ENCODE measurements at regions not wholly inside any gene's neighbourhood (a gene's known extent, or its start where the extent isn't known, plus 50 kb on each side); places are given as distances from the start of the nearest gene placed in this dataset.
"Not testable (repeated sequence)": the region's sequence is repeated elsewhere in the genome, so short reads cannot be mapped to it uniquely, and the experiment has no call there.

- Histone ChIP-seq H3K27me3 (ENCODE audit: control insufficient read depth, insufficient read depth, low read length) (no peaks in the 10 kb centered on the region), H3K36me3 (replicated peaks; ENCODE audit: control insufficient read depth, insufficient read depth, low read length) (no peaks in the 10 kb centered on the region), H3K4me3 (ENCODE audit: insufficient read depth, low read depth, low read length) (no peak overlapping the region)
- DNase-seq, result no peak
Measured at GRCh38 chr7:39808796-39809481, 141.1 kb upstream of the CDK13 start.

GRCh38 chr7:39810204-39810642, 139.8 kb upstream of the CDK13 start:
- no peaks in the 10 kb centered on the region for H3K27me3 ChIP-seq (ENCODE audit: control insufficient read depth, insufficient read depth, low read length)
- DNase-seq, result peak; percentile 47
- H3K4me3 ChIP-seq (ENCODE audit: insufficient read depth, low read depth, low read length), result no peak overlapping the region
- no peaks in the 10 kb centered on the region for H3K36me3 ChIP-seq (replicated peaks; ENCODE audit: control insufficient read depth, insufficient read depth, low read length)

- DNase-seq, result no peak
- Histone ChIP-seq H3K27me3 (ENCODE audit: control insufficient read depth, insufficient read depth, low read length) (no peaks in the 10 kb centered on the region), H3K36me3 (replicated peaks; ENCODE audit: control insufficient read depth, insufficient read depth, low read length) (no peaks in the 10 kb centered on the region), H3K4me3 (ENCODE audit: insufficient read depth, low read depth, low read length) (no peak overlapping the region)
Measured at GRCh38 chr7:39810710-39811109, 139.3 kb upstream of the CDK13 start.

GRCh38 chr7:39811161-39811614, 138.9 kb upstream of the CDK13 start:
- no peaks in the 10 kb centered on the region for H3K36me3 ChIP-seq (replicated peaks; ENCODE audit: control insufficient read depth, insufficient read depth, low read length)
- no peaks in the 10 kb centered on the region for H3K27me3 ChIP-seq (ENCODE audit: control insufficient read depth, insufficient read depth, low read length)
- no peak for DNase-seq
- no peak overlapping the region for H3K4me3 ChIP-seq (ENCODE audit: insufficient read depth, low read depth, low read length)

GRCh38 chr7:39816462-39817060, 133.5 kb upstream of the CDK13 start:
- Histone ChIP-seq H3K4me3 (ENCODE audit: insufficient read depth, low read depth, low read length) (no peak overlapping the region), H3K36me3 (replicated peaks; ENCODE audit: control insufficient read depth, insufficient read depth, low read length) (no peaks in the 10 kb centered on the region), H3K27me3 (ENCODE audit: control insufficient read depth, insufficient read depth, low read length) (no peaks in the 10 kb centered on the region)
- no peak for DNase-seq

GRCh38 chr7:39819514-39819913, 130.5 kb upstream of the CDK13 start:
- DNase-seq, result no peak
- no peaks in the 10 kb centered on the region for H3K36me3 ChIP-seq (replicated peaks; ENCODE audit: control insufficient read depth, insufficient read depth, low read length)
- H3K4me3 ChIP-seq (ENCODE audit: insufficient read depth, low read depth, low read length), result no peak overlapping the region
- no peaks in the 10 kb centered on the region for H3K27me3 ChIP-seq (ENCODE audit: control insufficient read depth, insufficient read depth, low read length)

GRCh38 chr7:39824456-39825200, 125.4 kb upstream of the CDK13 start:
- no peak overlapping the region for H3K4me3 ChIP-seq (ENCODE audit: insufficient read depth, low read depth, low read length)
- no peaks in the 10 kb centered on the region for H3K36me3 ChIP-seq (replicated peaks; ENCODE audit: control insufficient read depth, insufficient read depth, low read length)
- H3K27me3 ChIP-seq (ENCODE audit: control insufficient read depth, insufficient read depth, low read length), result no peaks in the 10 kb centered on the region
- no peak for DNase-seq

GRCh38 chr7:39825401-39825980, 124.6 kb upstream of the CDK13 start:
- H3K4me3 ChIP-seq (ENCODE audit: insufficient read depth, low read depth, low read length), result no peak overlapping the region
- no peaks in the 10 kb centered on the region for H3K36me3 ChIP-seq (replicated peaks; ENCODE audit: control insufficient read depth, insufficient read depth, low read length)
- H3K27me3 ChIP-seq (ENCODE audit: control insufficient read depth, insufficient read depth, low read length), result no peaks in the 10 kb centered on the region
- no peak for DNase-seq

- Histone ChIP-seq H3K36me3 (replicated peaks; ENCODE audit: control insufficient read depth, insufficient read depth, low read length) (no peaks in the 10 kb centered on the region), H3K27me3 (ENCODE audit: control insufficient read depth, insufficient read depth, low read length) (no peaks in the 10 kb centered on the region), H3K4me3 (ENCODE audit: insufficient read depth, low read depth, low read length) (no peak overlapping the region)
- DNase-seq, result no peak
Measured at GRCh38 chr7:39826166-39826565, 123.9 kb upstream of the CDK13 start.

GRCh38 chr7:39827571-39827970, 122.5 kb upstream of the CDK13 start:
- H3K36me3 ChIP-seq (replicated peaks; ENCODE audit: control insufficient read depth, insufficient read depth, low read length), result no peaks in the 10 kb centered on the region
- no peak overlapping the region for H3K4me3 ChIP-seq (ENCODE audit: insufficient read depth, low read depth, low read length)
- DNase-seq, result no peak
- peaks cover 8% of the 10 kb centered on the region for H3K27me3 ChIP-seq (ENCODE audit: control insufficient read depth, insufficient read depth, low read length)

GRCh38 chr7:39829028-39829427, 121.0 kb upstream of the CDK13 start:
- no peak for DNase-seq
- Histone ChIP-seq H3K36me3 (replicated peaks; ENCODE audit: control insufficient read depth, insufficient read depth, low read length) (no peaks in the 10 kb centered on the region), H3K4me3 (ENCODE audit: insufficient read depth, low read depth, low read length) (no peak overlapping the region), H3K27me3 (ENCODE audit: control insufficient read depth, insufficient read depth, low read length) (peaks cover 19% of the 10 kb centered on the region)

GRCh38 chr7:39832519-39833085, 117.5 kb upstream of the CDK13 start:
- no peaks in the 10 kb centered on the region for H3K36me3 ChIP-seq (replicated peaks; ENCODE audit: control insufficient read depth, insufficient read depth, low read length)
- DNase-seq, result no peak
- H3K4me3 ChIP-seq (ENCODE audit: insufficient read depth, low read depth, low read length), result peak overlapping the region; percentile 7; the same call in 1 of the 2 replicates
- H3K27me3 ChIP-seq (ENCODE audit: control insufficient read depth, insufficient read depth, low read length), result peaks cover 40% of the 10 kb centered on the region

GRCh38 chr7:39833180-39833799, 116.8 kb upstream of the CDK13 start:
- H3K36me3 ChIP-seq (replicated peaks; ENCODE audit: control insufficient read depth, insufficient read depth, low read length), result not testable (repeated sequence)
- Histone ChIP-seq H3K4me3 (ENCODE audit: insufficient read depth, low read depth, low read length) (peak overlapping the region; percentile 52), H3K27me3 (ENCODE audit: control insufficient read depth, insufficient read depth, low read length) (peaks cover 40% of the 10 kb centered on the region)
- DNase-seq, result peak; percentile 87
